Islet of Langerhans (tissue), 1 donor: ENCODE measurements at regions not wholly inside any gene's neighbourhood (a gene's known extent, or its start where the extent isn't known, plus 50 kb on each side); places are given as distances from the start of the nearest gene placed in this dataset.

Source experiments
- FAIRE-seq: peaks from one replicate; lab custom pipeline; 2011; peaks lifted over from hg19 to GRCh38; lab: Jason Lieb, UNC

GRCh38 chr2:128556633-128557032 lies 238.0 kb upstream of the HS6ST1 start:
- no peak for FAIRE-seq

DNA sequence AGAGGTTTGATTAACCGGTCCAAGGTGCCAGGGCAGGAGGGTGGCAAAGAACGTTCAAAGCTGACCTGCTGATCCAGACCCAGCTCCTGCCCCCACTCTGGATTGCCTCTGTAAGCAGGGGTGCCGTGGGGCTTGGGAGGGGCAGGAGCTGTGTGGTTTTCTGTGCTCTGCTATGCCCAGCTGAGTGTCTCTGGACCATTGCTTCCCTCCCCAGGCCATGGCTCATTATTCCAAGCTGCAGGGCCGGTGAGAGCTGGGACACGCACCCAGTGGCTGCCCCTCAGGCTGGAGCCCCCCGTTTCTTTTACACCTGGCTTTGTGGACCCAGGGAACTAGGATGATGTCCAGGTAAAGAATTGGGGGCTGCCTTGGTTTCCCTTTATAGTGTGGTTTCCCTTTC lies 238.4 kb upstream of the HS6ST1 start:
- no peak for FAIRE-seq

DNA sequence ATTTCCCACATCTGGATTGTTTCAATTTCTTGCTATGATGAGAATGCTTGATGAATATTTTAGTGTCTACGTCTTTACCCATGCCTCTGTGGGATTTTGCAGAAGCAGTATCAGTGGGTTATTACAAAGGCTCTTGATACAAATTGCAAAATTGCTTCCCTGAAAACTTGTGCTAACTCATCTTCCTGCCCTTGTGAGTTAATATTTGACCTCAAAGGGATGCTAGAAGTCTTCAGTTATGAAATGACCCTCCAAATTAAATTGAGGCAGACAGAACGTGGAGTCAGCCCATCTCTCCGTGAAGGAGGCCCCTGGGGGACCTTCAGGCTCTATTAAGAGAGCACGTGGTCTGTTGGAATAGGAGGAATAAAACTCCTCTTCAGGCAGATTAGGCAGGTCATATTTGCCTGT lies 239.2 kb upstream of the HS6ST1 start:
- FAIRE-seq, result no peak

- FAIRE-seq, result no peak
Observed at GRCh38 chr2:128558441-128558840, 239.8 kb upstream of the HS6ST1 start.

DNA sequence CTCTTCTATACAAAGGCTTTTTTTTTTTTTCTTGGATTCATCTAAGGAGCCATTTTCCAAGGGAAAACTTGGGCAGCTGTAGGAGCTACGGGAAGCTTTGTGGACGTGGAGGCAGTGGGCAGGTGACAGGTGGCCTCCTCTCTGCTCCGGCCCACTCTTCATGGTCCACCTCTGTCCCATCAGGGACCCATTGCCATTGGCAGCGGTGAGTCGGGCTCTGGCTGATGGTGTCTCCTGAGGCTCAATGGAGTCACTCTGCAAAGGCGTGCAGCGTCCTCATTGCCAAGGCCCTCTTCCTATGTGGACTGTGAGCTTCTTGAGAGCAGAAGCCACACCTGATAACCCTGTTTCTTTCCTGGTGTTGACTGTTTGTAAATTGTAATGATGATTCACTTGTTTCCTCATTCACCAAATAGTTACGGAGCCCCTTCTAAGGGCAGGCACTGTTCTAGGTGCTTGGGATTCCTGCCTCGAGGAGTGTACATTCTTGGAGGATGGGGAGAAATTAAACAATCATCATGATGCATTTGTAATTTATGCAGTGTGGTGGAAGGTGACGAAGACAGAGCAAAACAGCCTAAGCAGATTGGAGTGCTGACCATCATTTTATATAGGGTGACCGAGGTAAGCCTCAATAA lies 240.3 kb upstream of the HS6ST1 start:
- FAIRE-seq, result no peak

- no peak for FAIRE-seq
Observed at GRCh38 chr2:128559533-128560515, 241.2 kb upstream of the HS6ST1 start.

GRCh38 chr2:128560718-128561117 lies 242.1 kb upstream of the HS6ST1 start:
- no peak for FAIRE-seq

- no peak for FAIRE-seq
Observed at GRCh38 chr2:128562471-128563347, 244.0 kb upstream of the HS6ST1 start.

DNA sequence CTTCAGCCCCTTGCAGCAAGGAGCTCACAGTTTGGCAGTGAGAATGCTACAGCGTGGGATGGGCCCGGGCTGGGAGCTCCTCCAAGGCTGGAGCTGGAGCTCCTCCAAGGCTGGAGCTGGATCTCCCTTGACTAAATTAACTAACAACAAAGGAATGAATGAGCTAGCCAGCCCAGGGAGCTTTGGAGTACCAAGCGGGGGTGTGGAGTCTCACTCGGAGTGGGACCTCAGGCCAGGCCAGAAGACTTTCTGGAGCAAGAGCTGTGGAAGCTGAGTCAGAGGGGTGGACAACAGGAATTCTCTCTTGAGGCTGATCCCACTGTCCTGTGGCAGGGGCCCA lies 244.7 kb upstream of the HS6ST1 start:
- FAIRE-seq, result no peak

- FAIRE-seq, result no peak
Observed at GRCh38 chr2:128564131-128564530, 245.5 kb upstream of the HS6ST1 start.

GRCh38 chr2:128564551-128564950 lies 245.9 kb upstream of the HS6ST1 start:
- FAIRE-seq, result no peak

DNA sequence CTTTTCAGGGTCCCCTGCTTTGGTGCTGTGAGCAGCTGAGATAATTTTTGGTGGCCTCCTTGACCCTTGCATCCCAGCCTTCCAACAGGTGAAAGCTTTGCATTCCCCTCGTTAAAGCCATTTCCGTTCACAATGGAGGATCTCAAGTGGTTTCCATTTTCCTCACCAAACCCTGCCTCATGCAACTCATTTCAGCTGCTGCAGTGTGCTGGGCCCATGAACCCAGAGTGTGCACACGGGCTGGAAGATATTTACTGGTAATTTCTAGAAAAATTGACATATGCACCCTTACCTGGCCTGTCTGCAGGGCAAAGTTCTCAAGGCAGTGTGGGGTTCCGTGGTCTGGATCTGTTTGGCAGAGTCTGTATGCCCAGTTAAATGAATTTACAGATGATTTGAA lies 246.8 kb upstream of the HS6ST1 start:
- FAIRE-seq, result no peak

GRCh38 chr2:128566671-128567070 lies 248.0 kb upstream of the HS6ST1 start:
- FAIRE-seq, result no peak

DNA sequence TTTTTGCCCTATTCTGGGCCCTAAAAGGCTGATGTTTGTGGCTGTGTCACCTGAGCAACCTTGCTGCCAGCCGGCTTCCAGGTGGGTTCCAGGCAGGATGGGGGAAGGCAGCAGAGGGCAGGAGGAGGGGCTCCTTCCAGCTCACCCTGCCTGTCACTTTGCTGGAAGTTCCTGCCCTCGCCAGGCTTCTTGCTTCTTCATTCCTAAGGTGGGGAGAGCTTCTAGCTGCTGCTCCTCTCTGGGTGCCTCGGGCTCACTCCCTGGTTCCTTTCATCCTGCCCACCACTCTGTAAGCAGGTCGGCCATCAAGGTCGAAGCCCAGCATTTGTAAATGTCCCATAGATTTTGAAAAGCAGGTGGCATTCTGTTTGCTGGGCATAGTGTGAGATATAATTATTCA lies 249.4 kb upstream of the HS6ST1 start:
- FAIRE-seq, result no peak

- FAIRE-seq, result no peak
Observed at GRCh38 chr2:128573116-128573515, 254.4 kb upstream of the HS6ST1 start.

- FAIRE-seq, result no peak
Observed at GRCh38 chr2:128573531-128573930, 254.9 kb upstream of the HS6ST1 start.

GRCh38 chr2:128577141-128577930 lies 258.7 kb upstream of the HS6ST1 start:
- FAIRE-seq, result no peak

GRCh38 chr2:128578406-128579390 lies 260.0 kb upstream of the HS6ST1 start:
- no peak for FAIRE-seq

GRCh38 chr2:128579825-128580224 lies 261.2 kb upstream of the HS6ST1 start:
- no peak for FAIRE-seq

GRCh38 chr2:128580988-128581848 lies 262.6 kb upstream of the HS6ST1 start:
- no peak for FAIRE-seq
